Left colon (tissue), 2 donors: ENCODE measurements at regions not wholly inside any gene's neighbourhood (a gene's known extent, or its start where the extent isn't known, plus 50 kb on each side); places are given as distances from the start of the nearest gene placed in this dataset.

Experiments
- ATAC-seq: fragments of 200-7000 bp; cut with Tn5 transposase; one replicate; pipeline ENCODE4 v1.9.1; 2020; ENCODE audit warnings: mild to moderate bottlenecking, moderate library complexity
- DNase-seq, 2 donors: peaks; one replicate each; pipeline ENCODE4 v3.0.0-alpha.2; 2020
- intact Hi-C, 2 donors: fragments of 100-400 bp; cut with DNase I in 1 of 2; cut with micrococcal nuclease in 1 of 2; formaldehyde crosslinking; loops; one replicate each; pipeline versions ENCODE4 v1.11.2 to v1.14.0; 2022; cut with DNase I, micrococcal nuclease
- donor health status: DM: no; HTN: no; CAD: no.
- donor health status: DM: yes; HTN: yes; CAD: no.

DNA sequence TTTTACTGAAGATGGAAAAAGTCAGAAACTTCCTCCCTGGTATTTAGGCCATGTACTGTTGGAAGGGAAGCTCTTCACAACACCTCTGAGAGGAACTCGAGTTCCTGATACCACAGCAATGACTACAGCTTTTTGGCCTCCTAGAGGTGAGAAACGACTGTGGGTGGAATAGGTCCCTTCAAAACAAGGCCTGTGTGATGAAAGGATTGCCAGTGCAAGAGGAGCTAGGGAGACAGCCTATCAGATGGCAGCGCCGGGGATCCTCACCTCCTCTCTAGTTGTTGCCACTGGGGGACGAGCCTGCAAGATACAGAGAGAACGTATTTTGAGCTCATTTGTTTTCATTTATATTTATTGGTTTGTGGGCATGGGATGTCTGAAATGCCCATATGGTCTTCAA lies 187.8 kb upstream of the KCND3 start:
- ATAC-seq (no peak), DNase-seq (no peak)
- intact Hi-C loops: no loop called here

DNA sequence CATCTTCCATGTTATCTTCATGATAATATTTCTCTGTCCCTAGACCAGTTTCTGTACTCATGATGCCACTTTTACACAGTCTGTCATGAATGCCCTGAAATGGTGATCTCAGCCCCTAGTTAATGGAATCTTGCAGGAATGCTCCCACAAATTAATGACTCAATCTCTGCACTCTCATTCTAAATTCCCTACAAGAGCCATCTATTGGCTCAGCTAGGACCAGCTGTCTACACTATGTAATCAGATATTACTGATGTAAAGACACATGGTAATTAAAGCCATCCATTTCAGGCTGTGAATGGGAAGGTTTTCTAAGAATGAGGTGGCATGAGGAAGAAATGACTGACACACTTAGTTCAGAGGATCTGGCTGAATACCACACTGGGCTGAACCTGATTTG lies 199.1 kb upstream of the KCND3 start:
- ATAC-seq: no peak
- DNase-seq: no peak
- intact Hi-C loops: no loop called here

DNA sequence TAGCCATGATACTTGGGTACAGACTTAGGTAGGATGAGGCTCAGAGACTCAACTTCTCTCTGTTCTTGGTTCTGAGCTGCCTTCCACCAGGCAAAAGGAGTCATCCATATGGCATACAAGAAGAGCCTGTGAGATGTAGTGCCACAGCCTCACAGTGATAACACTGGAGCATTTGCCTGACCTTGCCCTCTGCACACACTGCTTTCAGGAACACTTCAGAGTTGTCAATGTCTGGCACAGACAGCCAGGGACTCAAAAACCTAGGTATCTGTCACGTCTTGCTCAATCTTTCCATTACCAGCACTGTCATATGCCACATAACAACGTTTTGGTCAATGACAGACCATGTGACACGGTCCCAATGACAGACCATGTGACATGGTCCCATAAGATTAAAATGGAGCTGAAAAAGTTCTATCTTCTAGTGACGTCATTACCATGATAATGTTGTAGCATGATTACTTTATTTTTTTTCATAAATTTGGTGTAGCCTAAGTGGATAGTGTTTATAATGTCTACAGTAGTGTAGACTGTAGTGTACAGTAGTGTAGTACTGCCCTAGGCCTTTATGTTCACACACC lies 199.9 kb upstream of the CTTNBP2NL start:
- ATAC-seq (no peak), DNase-seq (no peak)

DNA sequence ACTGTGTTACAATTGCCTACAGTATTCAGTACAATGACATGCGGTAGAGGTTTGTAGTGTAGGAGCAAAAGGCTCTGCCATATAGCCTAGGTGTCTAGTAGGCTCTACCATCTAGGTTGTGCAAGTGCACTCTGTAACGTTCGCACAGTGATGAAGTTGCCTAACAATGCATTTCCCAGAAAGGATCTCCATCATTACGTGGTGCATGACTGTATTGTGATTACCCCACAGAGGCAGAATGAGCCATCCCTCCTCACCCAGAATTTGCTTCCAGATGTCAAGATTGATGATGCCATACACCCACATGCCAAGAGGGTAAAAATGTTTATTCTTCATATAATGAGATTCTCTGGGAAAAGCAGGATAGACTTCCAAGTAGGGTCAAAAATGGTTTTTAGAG lies 199.3 kb upstream of the CTTNBP2NL start:
- ATAC-seq (no peak), DNase-seq (no peak)
- intact Hi-C loops: no loop called here

More for the DNA sequence above, 199.9 kb upstream of the CTTNBP2NL start:
- intact Hi-C loops: no loop called here

DNA sequence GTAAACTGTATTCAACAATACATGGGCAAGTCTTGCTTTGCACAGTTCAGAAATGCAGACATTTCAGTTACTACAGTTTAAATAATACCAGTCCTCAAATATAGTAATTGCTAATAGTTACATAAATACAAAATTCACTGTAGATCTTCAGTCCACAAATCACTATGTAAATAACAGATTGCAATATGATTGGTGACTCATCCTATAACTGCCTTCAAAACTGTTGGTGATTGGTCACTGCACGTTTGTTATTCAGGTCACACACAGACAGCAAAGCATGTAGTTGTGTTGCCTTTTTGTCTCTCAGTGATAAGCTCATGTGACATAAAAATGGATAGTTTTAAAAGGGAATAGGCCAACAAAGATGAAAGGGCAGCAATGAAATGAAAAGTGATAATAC lies 186.5 kb upstream of the CTTNBP2NL start:
- ATAC-seq: no peak
- intact Hi-C loops: no loop called here
- no peak for DNase-seq

DNA sequence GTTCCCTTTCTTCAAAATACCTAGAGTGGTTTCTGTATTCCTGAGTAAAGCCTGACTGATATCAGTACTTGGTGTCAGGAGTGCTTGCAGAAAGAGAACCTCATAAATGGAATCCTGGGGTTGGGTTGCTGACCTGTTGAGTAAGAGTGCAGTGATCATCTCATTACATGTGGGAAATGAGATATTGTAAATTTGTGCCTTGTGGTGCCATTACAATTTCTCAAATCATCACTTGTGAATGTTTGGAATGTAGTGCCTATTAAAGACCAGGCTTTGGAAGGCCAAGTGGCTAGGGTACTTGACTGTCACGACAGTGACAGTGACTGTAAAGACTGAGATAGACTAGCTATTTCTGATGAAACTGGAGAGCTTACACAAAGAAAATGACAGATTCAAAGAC lies 176.7 kb upstream of the CTTNBP2NL start:
- intact Hi-C loops: no loop called here
- ATAC-seq: no peak

DNA sequence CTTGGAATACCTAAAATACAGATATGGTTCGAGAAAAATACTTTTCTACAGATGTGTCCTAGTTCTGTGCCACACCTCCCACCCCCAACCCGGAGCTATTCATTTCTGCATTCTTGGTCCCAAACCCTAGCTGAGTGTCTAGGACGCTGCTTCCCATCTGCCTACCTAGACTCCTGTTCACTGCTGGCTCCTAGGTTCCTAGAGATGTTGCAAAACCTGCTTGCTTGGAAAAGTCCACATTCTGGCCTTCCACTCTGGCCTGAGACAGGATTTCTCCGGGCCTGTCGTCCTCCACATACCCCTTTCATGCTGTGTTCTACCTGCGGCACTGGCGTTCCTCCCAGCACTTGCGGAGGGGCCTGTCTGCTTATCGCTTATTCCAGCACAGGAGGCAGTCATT lies 165.8 kb upstream of the CTTNBP2NL start:
- ATAC-seq (no peak), DNase-seq (no peak)
- intact Hi-C loops: no loop called here

More for the DNA sequence above, 176.7 kb upstream of the CTTNBP2NL start:
- no peak for DNase-seq

DNA sequence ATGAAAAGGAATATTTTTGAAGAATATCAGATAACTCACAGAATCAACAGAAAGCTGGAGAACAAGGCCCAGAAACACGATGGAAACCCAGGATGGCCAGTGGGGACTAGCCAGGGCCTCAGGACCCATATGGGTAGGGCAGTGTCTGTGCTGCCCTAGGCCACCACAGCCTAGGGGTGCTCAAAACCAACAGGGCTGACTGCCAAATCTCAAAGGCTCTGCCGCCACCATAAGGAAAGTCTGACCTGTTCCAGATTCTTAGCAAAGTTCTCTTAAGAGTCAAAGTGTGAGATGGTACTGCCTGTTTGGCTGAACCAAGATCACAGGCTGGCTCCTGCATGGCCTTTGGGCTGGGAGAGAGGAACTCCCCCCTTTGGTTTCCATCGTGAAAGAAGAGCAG lies 164.7 kb upstream of the CTTNBP2NL start:
- intact Hi-C loops: no loop called here
- ATAC-seq (no peak), DNase-seq (no peak)

DNA sequence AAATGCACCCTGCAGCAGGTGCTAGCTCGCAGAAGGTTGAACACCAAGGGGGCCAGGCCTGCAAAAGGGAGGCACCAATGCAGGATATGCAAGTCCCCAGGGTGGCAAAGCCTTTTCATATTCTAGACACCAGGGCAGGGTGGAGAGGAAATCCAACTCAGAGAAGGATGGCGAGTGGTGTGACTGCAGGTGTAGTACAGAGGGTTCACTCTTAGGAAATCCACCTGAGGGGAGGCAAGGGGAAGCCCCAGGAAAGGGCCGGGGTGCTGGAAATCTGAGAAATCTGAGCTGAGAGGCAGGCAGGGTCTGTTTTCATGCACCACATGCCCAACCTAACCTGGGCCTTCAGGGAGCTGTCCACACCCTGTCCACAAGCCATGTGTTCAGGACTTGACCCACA lies 163.2 kb upstream of the CTTNBP2NL start:
- DNase-seq: no peak
- no peak for ATAC-seq
- intact Hi-C loops: no loop called here

DNA sequence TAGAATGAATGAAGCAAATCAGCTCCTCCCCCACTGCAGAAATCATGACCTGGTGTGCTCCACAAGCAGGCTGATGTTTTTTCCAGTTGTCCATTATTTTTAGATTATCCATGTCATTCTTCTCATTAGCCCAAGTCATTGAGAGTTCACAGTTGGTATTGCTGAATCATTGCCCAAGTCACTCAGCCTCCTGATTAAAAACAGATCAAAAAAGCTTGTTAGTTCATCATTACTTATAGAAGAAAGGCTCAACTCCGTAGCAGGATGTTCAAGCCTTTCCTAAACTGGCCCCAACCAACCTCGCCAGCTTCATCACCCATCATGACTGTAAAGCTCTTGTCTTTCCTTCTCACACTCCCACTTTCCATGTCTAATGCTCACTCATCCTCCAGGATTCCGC lies 161.3 kb upstream of the CTTNBP2NL start:
- intact Hi-C loops: no loop called here
- no peak for DNase-seq
- no peak for ATAC-seq

DNA sequence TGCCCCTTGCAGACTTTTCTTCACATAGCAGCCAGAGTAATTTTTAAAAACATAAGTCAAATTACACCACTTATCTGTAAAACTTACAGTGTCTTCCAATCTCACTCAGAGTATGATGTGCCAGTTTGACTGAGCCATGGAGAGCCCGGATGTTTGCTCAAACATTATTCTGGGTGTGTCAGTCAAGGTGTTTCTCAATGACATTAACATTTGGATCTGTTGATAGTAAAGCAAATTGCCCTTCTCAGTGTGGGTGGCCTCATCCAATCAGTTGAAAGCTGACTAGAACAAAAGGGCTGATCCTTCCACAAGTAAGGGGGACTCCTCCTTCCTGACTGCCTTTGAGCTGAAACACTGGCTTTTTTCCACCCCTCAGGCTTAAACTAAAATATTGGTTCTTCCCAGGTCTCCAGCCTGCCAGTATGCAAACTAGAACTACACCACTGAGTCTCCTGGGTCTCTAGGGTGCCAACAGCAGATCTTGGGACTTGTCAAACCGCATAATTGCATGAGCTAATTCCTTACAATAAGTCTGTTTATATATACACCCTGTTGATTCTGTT lies 157.9 kb upstream of the CTTNBP2NL start:
- ATAC-seq (peak; percentile 81), DNase-seq (no peak)
- intact Hi-C loops: no loop called here

DNA sequence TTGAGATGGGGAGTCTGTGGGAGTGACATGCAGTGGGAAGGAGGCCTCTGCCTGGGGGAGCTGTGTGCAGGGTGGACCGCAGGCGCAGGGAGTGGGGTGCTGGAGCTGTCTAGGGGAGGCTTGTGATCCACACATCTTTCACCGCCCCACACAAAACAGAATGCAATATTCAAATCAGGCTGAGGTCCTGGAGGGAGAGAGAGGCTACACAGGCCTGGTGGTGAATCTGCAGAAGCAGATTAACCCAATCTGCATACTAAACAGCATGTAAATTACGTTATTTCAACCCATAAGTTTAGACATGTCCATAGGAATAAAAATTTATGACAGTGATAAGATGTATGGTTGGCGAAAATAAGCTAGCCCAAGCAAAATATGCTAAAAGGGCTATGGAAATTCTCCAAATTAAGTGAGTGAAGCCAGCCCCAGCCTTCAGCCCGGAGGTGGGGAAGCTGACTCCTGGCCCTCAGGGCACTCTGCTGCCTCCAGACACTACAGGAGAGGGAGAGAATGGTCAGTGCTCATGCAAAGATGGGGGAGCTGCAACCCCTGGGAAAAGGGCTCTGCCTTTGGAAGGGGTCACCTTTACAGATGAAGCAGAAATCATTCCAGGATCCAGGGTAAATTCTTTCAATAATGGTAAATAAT lies 156.2 kb upstream of the CTTNBP2NL start:
- no peak for ATAC-seq
- DNase-seq: no peak
- intact Hi-C loops: no loop called here

DNA sequence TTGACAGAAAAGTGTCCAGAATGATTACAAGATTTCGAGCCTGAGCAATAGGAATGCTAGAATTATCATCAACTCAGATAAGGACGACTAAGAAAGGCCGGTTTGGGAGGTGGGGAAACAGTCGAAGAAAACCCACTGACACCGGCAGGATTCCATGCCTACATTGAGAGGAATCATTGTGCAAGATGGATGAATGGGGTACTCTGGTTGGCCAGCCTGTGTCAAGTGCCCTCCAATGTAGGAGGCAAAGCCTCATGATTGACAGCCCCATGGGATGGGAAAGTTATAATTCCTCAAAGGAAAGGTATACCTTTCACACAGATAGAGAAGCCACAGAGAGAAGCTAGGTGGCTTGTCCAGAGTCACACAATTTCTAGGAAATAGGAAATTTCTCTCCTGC lies 153.5 kb upstream of the CTTNBP2NL start:
- no peak for ATAC-seq
- DNase-seq: no peak
- intact Hi-C loops: no loop called here

DNA sequence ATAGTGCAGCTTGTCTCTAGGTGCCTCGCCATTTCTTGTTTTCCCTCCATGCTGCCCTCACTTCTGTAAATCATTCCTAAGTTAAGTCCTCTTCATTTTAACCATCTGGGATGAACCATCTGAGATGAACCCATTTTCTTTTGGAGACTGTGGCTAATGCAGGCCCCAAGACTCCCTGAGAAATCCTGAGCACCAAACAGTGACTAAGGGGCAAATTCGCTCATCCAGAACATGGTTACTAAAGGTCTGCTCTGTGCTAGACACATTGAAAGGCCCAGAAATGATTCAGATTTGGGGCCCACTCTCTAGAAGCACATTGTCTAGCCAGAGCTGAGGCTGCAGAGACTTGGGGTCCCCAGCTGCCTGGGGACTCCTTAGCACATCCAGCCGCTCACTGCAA lies 151.9 kb upstream of the CTTNBP2NL start:
- intact Hi-C loops: no loop called here
- ATAC-seq: no peak
- DNase-seq: no peak

DNA sequence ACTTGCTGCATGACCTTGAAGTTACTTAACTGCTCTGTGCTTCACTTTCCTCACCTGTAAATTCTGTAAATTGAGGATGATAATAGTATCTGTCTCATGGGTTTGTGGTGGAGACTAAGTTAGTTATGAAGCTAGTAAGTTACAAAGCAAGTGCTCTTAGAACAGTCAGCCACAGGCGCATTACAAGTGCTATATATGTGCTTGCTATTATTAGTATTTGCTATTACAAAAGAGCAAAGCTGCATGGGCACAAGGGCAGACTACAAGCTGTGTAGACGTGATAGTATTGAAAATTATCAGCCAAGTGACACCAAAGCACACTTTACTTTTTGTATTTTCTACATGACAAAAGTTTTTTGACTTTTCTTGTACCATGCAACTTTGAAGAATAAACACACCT lies 150.9 kb upstream of the CTTNBP2NL start:
- DNase-seq: no peak
- intact Hi-C loops: no loop called here
- no peak for ATAC-seq

DNA sequence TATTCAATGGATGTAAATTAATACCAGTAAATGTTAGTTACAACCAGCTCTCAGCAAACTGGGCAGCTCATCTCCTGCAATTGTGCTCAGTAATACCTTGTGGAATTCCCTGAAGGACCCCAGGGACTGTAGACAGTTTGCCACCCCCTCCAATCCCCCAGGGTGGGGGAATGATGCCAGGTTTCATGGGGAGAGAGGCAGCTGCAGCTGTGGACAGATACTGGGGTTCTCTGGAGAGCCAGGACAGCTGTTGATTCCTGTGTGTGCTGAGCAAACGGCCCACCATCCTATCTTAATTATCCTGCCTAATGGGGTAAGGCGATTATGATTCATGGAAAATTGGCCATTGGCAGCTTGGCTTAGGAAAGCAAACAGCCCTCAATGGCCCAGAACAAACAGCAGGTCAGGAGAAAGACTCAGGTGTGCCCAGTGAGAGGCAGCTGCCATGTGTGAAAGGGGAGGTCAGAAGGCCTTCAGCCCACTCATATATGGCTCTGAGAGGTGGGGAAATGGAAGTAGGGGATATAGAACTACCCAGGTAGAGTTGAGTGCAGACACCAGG lies 148.9 kb upstream of the CTTNBP2NL start:
- intact Hi-C loops: no loop called here
- ATAC-seq (no peak), DNase-seq (no peak)

DNA sequence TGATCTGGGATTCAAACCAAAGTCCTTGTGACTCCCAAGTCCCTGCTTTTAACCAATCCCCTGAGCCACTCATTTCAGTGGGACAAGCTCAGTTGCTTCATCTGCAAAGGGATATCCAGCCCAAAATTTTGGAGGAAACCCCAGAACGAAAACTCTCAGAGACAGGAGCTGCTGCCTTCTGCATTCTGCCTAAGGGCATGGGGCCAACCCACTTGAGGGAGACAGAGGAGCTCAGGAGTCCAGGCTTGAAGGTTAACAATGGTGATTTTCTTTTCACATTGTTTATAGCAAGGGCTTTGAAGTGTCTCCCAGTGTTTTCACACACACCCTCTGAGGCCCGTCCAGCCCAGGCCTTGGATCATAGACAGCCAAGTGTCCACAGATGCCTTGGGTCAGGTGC lies 148.1 kb upstream of the CTTNBP2NL start:
- intact Hi-C loops: no loop called here
- no peak for ATAC-seq
- no peak for DNase-seq

DNA sequence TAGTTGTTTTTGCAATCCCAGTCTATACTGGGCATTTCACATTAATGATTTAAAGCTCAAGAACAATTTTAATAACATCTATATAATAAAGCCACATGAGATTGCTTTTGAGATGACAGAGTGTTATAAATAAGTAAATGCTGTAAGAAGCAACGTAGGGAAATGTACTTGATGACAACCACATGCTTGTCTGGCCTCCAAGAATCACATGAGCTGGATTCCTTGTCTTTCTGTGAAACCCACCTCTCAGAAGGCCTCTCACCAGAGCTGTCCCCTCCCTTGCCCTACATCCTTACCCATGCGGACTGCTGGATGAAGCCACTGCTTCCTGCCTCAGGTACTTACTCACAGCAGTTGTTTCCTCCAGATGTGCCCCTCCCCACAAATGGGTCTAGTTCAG lies 145.1 kb upstream of the CTTNBP2NL start:
- no peak for DNase-seq
- no peak for ATAC-seq
- intact Hi-C loops: no loop called here

DNA sequence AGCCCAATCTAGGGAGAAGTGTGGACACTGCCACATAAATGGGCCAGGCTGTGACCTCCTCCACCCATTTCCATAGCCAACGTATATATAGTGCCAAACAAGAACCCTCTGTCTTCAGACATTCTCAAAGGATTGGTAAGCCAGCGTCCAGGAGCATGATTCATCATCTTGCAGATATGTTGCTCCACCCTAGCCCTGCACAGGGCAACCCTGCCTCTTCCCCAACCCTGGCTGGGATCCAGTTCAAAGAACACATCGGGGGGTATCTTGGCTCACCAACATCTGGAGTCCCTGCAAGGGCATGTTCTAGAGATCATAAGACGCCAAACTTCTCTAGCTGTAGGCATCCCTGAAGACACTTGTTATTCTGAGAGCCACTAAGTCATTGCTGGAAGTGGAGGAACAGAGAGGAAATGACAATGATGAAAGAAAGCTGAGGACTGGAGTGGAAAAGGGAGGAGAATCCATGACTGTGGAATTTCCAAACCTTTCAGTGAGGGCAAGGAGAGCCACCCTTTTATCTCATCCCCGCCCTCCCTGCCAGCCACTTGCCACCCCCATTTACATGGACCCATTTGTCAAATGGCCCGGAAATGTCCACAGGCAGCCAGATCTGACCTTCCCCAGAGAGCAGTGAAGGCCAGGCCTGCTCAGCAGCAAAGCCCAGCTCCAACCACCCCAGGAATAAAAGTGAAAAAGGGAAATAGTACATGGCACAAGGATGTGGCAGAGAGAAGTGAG lies 144.1 kb upstream of the CTTNBP2NL start:
- no peak for DNase-seq
- intact Hi-C loops: no loop called here
- ATAC-seq: no peak

DNA sequence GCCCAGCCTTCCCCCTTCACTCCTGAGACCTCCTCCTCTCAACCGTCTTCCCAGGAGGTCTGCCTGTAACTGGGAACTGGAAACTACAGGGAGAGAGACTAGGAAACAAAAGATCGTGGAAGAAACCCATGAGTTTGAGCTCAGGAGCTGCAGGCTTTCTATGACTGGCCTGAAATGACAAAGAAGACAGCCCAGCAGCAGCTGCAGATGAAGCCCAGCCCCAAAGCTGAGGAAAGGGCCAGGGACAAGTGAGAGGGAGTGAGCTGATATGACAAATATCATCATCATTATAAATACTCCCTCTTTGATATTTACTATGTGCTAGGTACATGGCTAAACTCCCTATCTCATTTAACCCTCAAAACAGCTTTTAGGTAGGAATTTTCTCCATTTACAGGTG lies 142.6 kb upstream of the CTTNBP2NL start:
- intact Hi-C loops: no loop called here
- DNase-seq: no peak
- ATAC-seq: no peak
